SKM-1 (cell line): ENCODE measurements at regions not wholly inside any gene's neighbourhood (a gene's known extent, or its start where the extent isn't known, plus 50 kb on each side); places are given as distances from the start of the nearest gene placed in this dataset.

ENCODE experiments used
- DNase-seq: peaks from one replicate; lab custom pipeline; 2025; ENCODE audit not compliant: unreplicated experiment; lab: John Stamatoyannopoulos, UW

DNA sequence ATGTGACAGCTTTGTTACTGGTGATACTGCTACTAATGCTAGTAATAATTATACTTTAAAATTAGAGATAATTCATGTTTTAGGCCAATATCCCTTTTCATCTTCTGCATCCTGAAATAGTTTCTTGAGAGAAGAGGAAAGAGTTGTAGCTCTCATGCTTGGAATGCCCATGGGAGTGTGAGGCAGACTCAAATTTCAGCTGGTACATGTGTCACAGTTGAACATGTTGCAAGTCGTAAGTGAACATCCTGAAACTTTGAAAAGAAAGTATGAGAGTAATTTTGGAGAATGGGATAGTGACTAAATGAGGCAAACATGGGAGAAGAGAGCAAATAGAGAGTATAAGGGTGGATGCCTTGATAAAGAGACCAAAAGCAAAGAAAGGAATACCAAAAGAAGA, 168.0 kb downstream of the TMTC3 start:
- DNase-seq = no peak

DNA sequence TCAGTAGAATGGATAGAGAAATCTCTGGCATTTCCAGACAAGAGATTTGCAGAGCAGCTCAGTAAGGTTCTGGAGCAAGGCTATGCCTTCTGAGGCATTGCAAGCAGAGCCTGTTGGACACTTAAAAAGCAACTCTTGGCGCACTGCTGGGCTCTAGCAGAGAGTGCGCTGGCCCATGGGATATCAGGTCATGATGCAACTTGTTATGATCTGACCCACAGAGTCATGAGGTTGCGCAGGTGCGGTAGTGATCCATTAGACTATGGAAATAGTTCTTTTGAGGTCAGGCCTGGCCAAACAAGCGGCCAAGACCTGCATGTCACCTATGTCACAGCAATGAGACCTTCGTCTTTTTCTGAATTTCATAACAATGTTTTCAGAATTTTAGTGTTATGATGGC, 168.6 kb downstream of the TMTC3 start:
- DNase-seq = no peak

DNA sequence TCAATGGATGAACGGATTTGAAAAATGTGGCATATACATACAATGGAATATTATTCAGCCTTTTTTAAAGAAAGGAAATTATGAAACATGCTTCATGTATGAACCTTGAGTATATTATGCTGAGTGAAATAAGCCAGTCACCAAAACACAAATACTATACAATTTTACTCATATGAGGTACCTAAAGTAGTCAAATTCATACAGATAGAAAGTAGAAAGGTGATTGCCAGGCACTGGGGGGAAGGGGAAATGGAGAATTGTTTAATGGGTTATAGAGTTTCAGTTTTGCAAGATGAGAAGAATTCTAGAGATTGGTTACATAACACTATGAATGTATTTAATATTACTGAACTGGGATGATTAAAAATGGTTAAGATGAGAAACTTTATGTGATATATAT, 171.4 kb downstream of the TMTC3 start:
- DNase-seq = no peak

DNA sequence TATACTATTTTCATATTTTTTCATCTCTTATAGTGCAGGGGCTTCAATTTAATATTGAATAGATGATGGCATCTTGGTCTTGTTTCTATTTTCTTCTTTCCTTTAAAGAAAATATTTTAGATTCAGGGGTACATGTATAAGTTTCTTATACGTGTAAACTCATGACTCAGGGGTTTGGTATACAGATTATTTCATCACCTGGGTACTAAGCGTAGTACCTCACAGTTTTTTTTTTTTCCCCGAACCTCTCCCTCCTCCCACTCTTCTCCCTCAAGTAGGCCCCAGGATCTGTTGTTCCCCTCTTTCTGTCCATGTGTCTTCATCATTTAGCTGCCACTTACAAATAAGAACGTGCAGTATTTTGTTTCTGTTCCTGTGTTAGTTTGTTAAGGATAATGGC, 172.6 kb downstream of the TMTC3 start:
- DNase-seq = no peak

DNA sequence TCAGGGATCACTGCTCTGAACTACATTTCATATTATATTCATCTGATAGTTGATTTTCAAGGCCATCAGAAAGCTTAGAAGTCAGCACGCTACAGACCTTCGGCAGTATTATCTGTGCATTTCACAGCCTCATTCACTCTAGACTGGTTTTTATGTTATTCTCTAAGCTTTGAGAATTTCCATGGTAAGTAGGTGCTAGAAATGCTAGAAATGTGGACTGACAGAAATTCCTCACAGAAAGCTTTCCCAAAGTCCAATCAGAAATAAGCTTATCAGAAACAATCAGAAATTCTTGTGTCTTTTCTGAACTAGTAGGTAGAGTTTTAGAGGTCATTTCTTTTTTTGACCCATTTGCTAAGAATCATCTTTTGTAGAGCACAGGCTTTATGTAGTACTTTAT, 176.6 kb downstream of the TMTC3 start:
- no peak for DNase-seq

DNA sequence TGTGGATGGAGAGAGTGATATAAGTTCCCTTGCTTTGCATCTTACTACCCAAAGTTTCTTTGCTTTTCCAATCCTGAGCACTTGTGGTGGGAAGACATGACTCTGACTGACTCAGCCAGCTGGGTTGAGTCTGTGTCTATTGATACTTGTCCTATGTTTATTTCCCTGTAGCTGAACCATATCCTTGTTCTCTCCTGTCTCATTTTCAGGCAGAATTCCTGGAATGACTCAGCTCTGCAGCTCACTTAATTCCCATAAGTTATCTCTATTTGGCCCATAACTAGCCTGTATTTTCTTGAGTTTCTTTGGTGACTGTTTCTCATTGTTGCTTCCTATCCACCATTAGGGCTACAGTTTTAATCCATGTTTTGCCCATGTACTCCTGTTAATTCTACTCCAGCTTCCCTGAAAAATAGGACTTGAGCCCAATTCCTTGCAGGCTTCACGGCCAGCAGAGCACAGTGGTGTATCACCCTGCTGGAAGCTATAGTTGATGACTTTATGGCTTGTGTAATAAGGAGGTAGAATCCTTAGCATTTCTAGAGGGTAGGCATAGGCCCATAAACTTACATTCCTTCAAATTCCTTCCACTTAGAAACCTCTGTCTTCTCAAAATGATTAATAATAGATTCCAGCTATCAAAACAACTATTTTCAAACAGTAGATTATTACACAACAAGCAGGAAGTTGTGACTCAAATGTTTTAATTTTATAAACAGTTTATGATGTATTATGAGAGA, 183.1 kb downstream of the TMTC3 start:
- no peak for DNase-seq

- no peak for DNase-seq
Measured at GRCh38 chr12:88325816-88326189, 183.7 kb downstream of the TMTC3 start.

DNA sequence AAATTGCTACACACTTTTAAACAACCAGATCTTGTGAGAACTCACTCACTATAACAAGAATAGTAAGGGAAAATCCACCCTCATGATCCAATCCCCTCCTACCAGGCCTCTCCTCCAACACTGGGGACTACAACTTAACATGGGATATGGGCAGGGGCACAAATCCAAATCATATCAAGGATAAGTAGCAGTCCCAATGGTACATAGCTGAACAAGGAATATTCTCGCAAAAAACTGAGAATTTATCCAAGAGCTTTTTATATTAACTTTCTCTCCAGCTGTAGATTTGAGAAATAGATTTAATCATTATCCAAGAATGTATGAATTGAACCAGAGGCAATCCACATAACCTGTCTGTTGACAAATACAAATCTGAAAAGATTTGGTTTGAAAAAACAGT, 185.2 kb downstream of the TMTC3 start:
- no peak for DNase-seq

DNA sequence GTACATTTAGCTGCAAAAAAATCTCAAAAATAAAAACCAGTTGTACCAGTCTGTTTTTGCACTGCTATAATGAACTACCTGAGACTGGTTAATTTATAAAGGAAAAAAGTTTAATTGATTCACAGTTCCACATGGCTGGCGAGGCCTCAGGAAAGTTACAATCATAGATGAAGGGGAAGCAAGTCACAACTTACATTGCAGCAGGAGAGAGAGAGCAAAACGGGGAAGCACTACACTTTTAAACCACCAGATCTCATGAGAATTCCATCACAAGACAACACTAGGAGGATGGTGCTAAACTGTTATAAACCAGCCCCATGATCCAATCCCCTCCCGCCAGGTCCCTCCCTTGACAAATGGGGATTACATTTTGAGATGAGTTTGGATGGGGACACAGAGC, 186.0 kb downstream of the TMTC3 start:
- DNase-seq = no peak

DNA sequence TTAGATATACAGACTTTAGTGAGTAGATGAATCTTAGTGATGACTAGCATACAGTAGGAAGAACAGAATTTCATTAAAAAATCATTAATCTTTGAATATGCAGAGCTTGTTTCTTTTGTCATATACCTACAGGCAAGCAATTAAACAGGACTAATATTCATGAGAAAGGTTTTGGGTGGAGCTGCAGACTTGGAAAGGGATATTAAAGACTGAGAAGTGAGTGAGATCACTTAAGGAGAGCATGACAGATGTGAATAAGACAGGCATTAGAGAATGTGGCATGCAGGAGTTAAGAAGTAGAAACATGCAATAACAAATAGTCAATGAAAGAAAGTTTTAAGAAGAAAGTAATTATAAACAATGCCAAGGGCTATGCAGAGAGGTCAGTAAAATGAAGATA, 187.7 kb downstream of the TMTC3 start:
- DNase-seq = no peak

DNA sequence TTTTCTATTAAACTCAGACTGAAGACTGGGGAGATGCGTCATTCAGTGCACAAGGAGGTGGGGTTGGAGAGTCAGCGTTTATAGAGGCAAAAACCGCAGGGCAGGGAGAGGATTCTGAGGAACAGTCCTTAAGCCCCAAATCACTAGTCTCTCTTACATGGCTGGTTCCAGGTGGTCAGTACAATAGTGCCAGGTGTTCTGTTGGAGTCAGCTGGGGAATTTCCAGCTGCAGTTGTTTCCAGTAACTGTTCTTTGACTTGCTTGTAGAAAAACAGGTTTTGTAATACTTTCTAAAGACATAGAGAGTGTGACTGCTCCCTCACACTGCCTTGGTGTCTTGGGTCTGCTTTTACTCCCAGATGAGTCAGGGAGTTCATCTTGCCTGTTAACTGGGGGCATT, 192.2 kb downstream of the TMTC3 start:
- no peak for DNase-seq

DNA sequence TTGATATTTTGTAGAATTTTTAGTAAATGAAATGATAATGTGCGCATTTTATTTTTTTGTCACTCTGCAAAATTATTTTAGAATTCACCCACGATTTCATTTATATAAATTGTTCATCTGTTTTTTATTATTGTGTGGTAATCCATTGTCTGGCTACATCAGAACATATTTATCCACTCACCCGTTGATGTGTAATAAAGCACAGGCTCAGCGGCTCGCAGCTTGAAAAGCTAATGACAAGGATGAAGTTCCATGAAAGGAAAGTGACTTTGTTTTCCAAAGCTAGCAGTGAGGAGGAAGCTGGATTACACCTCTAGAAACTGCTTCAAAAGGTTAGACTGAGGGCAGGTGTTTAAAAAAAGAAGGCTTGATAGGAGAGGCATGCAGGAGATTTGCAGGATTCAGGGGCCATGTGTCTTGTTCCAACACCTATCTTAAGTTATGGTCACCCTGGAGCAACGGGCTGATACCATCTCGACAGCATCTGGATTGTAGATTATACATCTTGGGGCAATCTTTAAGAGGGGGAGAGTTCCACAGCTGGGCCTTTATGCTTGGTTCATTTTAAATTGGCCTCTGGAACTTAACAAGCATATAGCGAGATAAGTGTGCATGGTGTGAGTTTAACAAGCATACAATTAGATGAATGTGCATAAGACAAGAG, 194.1 kb downstream of the TMTC3 start:
- no peak for DNase-seq

- DNase-seq = no peak
Measured at GRCh38 chr12:88338486-88338885, 196.4 kb downstream of the TMTC3 start.

GRCh38 chr12:88339254-88339949, 197.3 kb downstream of the TMTC3 start:
- DNase-seq = no peak

GRCh38 chr12:88339966-88340365, 197.9 kb downstream of the TMTC3 start:
- DNase-seq = no peak

DNA sequence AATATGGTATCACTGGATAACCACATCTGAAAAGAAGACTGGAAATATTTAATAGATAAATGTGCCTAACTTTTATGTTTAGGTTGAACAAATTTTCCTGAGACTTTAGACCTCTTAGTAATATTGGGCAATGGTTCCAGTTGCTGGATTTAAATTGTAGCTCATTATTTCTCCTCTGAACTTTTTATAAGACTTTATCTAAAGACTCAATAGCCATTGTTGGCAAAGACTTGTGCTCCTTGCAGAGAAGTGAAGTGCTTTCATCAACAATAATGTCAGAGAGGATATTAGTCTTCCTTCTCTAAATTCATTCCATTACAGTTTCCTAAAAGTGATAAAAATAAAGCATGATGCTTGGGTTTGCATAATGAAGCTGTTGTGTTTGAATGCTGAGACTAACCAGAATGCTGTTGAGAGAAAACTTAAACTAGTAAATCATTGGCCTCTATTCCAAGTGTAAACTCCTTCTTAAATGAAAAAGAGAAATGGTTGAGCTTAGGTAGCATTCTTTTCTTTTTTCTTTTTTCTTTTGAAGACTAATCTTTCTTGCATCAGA, 200.2 kb downstream of the TMTC3 start:
- no peak for DNase-seq

GRCh38 chr12:88351146-88351545, 209.0 kb downstream of the TMTC3 start:
- no peak for DNase-seq

DNA sequence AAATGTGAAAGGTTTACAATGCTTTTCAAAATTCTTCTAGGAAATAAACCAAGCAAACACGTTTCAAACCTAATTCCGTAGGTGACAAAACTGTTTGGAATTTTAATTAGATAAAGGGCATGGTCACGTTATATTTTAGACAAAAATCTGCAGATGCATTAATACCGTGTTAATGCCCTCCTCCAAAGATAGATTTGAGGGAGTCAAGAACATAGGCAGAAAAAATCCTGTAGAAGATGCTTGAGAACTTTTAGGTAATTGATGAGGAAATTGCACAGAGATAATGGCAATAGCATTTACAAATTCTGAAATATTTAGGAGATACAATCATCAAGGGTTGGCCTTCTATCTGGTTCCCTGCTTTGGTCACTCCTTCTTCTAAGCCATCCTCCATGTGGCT, 212.6 kb downstream of the TMTC3 start:
- no peak for DNase-seq

GRCh38 chr12:88360343-88360742, 218.2 kb downstream of the TMTC3 start:
- DNase-seq = no peak

- no peak for DNase-seq
Measured at GRCh38 chr12:88361493-88361892, 218.8 kb downstream of the KITLG start.

GRCh38 chr12:88362439-88362838, 217.8 kb downstream of the KITLG start:
- no peak for DNase-seq

DNA sequence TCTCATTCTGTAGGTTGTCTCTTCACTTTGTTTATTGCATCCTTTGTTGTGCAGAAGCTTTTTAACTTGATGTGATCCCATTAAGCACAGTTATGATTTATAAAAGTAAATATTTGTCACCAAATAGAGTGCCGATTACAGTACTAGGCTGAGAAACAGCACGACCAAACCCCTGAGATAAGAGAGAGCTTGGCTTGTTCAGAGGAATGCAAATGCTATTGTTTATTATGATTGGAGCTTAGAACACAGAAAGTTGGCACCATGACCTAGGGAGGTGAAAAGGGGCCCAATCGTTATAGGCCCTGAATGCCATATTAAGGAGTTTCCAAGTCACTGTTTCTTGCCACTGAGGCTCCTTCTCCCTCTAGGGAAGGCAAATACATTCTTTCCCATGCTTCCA, 214.9 kb downstream of the KITLG start:
- DNase-seq = no peak
